ENCODE measurements at regions not wholly inside any gene's neighbourhood (a gene's known extent, or its start where the extent isn't known, plus 50 kb on each side); places are given as distances from the start of the nearest gene placed in this dataset.

DNA sequence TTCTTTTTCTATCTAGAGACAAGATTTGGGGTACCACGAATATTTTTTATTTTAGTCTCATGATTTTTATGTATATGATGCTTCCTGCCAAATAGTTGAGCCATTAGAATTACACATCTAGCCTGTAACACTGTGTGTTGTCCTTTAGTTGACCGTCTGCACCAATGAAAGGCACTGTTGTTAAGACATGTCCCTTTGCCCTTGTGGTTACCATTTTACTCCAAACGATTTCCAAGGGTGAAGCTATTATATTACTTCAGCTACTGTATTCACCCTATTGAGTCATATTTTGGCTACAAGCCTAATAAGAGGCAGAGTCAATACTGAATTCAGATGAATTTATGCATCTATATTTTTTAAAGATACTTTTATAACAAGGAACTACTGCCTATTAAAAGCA lies 207.6 kb downstream of the CETN3 start:
- Histone ChIP-seq H3K4me3 (no peak overlapping the region), H3K27ac (no peak overlapping the region), H3K9me3 (no peaks in the 10 kb centered on the region), H3K27me3 (no peaks in the 10 kb centered on the region), H3K36me3 (no peaks in the 10 kb centered on the region), H3K4me1 (no peaks in the 10 kb centered on the region)
- no peak for DNase-seq (ENCODE audit: low spot score in 2 of 2)
- TF ChIP-seq POLR2A (IDR thresholded peaks at IDR 0.05) (no peak), POLR2AphosphoS5 (IDR thresholded peaks at IDR 0.05) (no peak)
- TF ChIP-seq, protein P1, sequence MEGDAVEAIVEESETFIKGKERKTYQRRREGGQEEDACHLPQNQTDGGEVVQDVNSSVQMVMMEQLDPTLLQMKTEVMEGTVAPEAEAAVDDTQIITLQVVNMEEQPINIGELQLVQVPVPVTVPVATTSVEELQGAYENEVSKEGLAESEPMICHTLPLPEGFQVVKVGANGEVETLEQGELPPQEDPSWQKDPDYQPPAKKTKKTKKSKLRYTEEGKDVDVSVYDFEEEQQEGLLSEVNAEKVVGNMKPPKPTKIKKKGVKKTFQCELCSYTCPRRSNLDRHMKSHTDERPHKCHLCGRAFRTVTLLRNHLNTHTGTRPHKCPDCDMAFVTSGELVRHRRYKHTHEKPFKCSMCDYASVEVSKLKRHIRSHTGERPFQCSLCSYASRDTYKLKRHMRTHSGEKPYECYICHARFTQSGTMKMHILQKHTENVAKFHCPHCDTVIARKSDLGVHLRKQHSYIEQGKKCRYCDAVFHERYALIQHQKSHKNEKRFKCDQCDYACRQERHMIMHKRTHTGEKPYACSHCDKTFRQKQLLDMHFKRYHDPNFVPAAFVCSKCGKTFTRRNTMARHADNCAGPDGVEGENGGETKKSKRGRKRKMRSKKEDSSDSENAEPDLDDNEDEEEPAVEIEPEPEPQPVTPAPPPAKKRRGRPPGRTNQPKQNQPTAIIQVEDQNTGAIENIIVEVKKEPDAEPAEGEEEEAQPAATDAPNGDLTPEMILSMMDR (IDR thresholded peaks at IDR 0.05) = no peak
- intact Hi-C loops (cut with DNase I; ENCODE audit: low total_unique reads) = no loop called here

DNA sequence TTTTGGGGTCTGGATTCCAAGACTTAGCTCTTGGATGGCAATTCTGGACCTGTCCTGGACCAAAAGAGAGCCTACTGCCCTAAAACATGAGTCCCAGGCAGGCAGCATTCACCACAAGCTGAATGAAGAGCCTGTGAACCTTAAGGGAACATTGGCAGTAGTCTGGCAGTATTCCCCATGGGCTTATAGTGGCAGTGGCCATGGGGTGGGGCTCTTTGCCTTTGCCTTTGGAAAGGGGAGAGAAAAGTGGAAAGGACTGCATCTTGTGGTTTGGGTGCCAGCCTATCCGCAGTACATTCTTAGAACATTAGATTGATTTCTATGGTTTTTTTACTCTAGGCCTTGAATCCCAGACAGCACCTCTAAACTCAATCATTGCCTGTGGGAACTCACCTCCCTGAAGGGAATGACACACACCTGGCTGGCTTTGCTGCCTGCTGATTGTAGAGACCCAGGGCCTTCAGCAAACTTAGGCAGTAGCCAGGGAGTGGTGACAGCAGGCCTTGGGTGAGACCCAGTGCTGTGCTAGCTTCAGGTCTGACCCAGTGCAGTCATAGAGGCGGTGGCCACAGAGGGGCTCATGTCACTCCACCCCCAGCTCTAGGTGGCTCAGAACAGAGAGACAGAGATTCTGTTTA lies 216.3 kb downstream of the CETN3 start:
- Histone ChIP-seq H3K9me3 (no peaks in the 10 kb centered on the region), H3K27ac (no peak overlapping the region), H3K4me3 (no peak overlapping the region), H3K4me1 (no peaks in the 10 kb centered on the region), H3K36me3 (no peaks in the 10 kb centered on the region), H3K27me3 (no peaks in the 10 kb centered on the region)
- intact Hi-C loops (cut with DNase I; ENCODE audit: low total_unique reads) = no loop called here
- no peak for DNase-seq (ENCODE audit: low spot score in 2 of 2)
- TF ChIP-seq POLR2A (IDR thresholded peaks at IDR 0.05) (no peak), POLR2AphosphoS5 (IDR thresholded peaks at IDR 0.05) (no peak)
- TF ChIP-seq, protein P1 (IDR thresholded peaks at IDR 0.05) = no peak

DNA sequence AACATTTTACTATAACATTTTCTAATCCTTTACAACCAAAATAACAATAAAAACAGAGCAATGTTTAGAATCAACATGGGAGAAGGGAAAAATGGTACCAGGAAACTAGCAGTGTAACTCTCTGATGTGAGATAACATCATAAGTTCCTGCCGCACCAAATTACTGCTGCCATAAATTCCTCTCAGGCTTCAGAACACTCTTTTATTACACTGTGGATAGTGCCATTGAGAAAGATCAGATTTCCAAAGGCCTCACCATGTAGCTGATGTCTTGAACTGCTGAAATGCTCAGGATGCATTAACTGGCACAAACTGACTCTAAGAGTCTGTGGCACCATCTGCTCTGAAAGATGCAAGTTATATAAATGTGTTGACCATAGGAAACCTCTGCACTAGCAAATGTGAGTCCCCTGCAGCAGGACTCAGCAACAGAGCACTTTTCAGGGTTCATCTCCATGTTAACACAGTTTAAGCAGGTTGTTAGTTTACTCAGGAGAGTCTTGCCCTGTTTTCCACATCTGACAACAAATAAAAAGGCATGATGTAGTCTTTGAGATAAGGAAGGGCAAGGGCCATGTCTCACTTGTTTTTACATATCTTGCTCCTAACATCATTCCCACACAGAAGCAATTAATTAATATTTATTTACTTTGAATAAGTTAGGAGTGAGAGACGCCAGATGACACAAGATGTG lies 218.1 kb downstream of the CETN3 start:
- H3K36me3 ChIP-seq = no peaks in the 10 kb centered on the region
- intact Hi-C loops (cut with DNase I; ENCODE audit: low total_unique reads) = no loop called here
- no peaks in the 10 kb centered on the region for H3K4me1 ChIP-seq
- no peak overlapping the region for H3K4me3 ChIP-seq
- H3K27ac ChIP-seq = no peak overlapping the region
- no peaks in the 10 kb centered on the region for H3K27me3 ChIP-seq
- DNase-seq (ENCODE audit: low spot score in 2 of 2) = no peak
- H3K9me3 ChIP-seq = no peaks in the 10 kb centered on the region
- TF ChIP-seq, protein P1 (IDR thresholded peaks at IDR 0.05) = no peak
- no peak for TF ChIP-seq POLR2AphosphoS5 (IDR thresholded peaks at IDR 0.05)
- no peak for TF ChIP-seq POLR2A (IDR thresholded peaks at IDR 0.05)

DNA sequence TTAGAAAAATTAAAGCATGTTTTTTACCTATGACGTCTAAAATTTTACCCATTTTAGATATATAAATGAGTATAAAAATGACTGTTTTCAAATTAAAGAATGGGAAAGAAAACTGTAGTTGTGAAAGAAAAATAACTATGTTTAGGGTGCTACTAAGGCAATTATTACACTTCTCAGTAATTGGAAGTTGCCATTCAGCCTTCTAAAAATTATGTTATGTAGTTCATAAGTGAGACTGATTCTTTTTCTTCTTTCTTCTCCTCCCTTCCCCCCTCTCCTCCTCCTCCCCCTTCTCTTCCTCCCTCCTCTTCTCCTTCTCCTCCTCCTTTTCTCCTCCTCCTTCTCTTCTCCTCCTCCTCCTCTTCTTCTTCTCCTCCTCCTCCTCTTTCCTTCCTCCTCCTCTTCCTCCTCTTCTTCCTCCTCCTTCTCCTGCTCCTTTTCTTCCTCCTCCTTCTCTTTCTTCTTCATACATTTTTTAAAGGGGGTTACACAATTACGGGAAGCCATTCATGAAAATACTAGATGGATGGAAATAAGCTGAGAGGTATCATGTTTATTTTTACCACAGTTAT lies 223.6 kb downstream of the CETN3 start:
- no peaks in the 10 kb centered on the region for H3K9me3 ChIP-seq
- TF ChIP-seq POLR2A (IDR thresholded peaks at IDR 0.05) = no peak
- TF ChIP-seq POLR2AphosphoS5 (IDR thresholded peaks at IDR 0.05) = no peak
- TF ChIP-seq, protein P1 (IDR thresholded peaks at IDR 0.05) = no peak
- no peaks in the 10 kb centered on the region for H3K27me3 ChIP-seq
- H3K36me3 ChIP-seq = no peaks in the 10 kb centered on the region
- no peaks in the 10 kb centered on the region for H3K4me1 ChIP-seq
- no peak overlapping the region for H3K4me3 ChIP-seq
- intact Hi-C loops (cut with DNase I; ENCODE audit: low total_unique reads) = no loop called here
- no peak for DNase-seq (ENCODE audit: low spot score in 2 of 2)
- no peak overlapping the region for H3K27ac ChIP-seq

DNA sequence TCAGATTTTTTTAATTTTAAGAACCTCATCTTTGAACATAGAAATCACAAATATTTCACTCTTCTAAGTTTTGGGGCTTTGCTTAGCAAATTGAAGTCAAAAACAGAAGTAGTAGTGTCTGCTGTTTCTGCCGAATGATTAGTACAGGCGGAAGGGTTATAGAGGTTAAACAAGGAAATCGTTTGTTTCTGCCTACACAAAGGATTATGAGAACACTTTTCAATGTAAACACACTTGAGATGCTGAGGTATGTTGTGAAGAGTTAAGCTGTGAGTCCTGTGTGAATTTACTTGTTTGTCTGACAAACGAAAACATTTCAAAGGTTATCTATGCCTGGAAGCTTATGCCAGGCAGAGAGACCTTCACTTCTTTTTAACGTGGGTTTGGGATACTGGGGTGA lies 224.8 kb downstream of the CETN3 start:
- H3K9me3 ChIP-seq = no peaks in the 10 kb centered on the region
- H3K36me3 ChIP-seq = no peaks in the 10 kb centered on the region
- no peaks in the 10 kb centered on the region for H3K4me1 ChIP-seq
- intact Hi-C loops (cut with DNase I; ENCODE audit: low total_unique reads) = no loop called here
- TF ChIP-seq, protein P1 (IDR thresholded peaks at IDR 0.05) = no peak
- TF ChIP-seq POLR2A (IDR thresholded peaks at IDR 0.05) (no peak), POLR2AphosphoS5 (IDR thresholded peaks at IDR 0.05) (no peak)
- no peaks in the 10 kb centered on the region for H3K27me3 ChIP-seq
- no peak overlapping the region for H3K4me3 ChIP-seq
- no peak for DNase-seq (ENCODE audit: low spot score in 2 of 2)
- H3K27ac ChIP-seq = no peak overlapping the region
